K562 (cell line): ENCODE measurements at regions not wholly inside any gene's neighbourhood (a gene's known extent, or its start where the extent isn't known, plus 50 kb on each side); places are given as distances from the start of the nearest gene placed in this dataset.

ENCODE experiments used
- ATAC-seq: fragments of 200-7000 bp; cut with Tn5 transposase; 3 replicates; pipeline ENCODE4 v1.9.1; 2020; ENCODE audit warnings: moderate library complexity
- BruUV-seq: library from RNA; stranded (reverse); fragments of 400-500 nt; replicated peaks from 2 replicates; lab custom pipeline; 2021; lab: Mats Ljungman, UMichigan
- CTCF ChIA-PET: fragments of 300-600 bp; formaldehyde crosslinking; extraction: SDS; loops from one replicate; lab custom pipeline; 2021; ENCODE audit warnings: low intra/inter-chr PET ratio; lab: Yijun Ruan, JAX
- POLR2A ChIA-PET: fragments of 300-600, 350-650 bp; sonication (Branson Sonifier 250); formaldehyde crosslinking; extraction: SDS; loops from one replicate; lab custom pipeline; 2021; ENCODE audit warnings: antibody characterized with exemption, inconsistent platforms; lab: Yijun Ruan, JAX
- DNase-seq, 4 experiments: peaks; one replicate each; pipeline versions ENCODE4 v3.0.0 to v3.0.0-alpha.2; 2011 to 2018; ENCODE audit warnings: low spot score in 3 of 4, mixed read lengths in 3 of 4; ENCODE audit errors: extremely low read depth in 1 of 4
- FAIRE-seq: peaks from 2 replicates; lab custom pipeline; 2011; peaks lifted over from hg19 to GRCh38; lab: Jason Lieb, UNC
- H2AFZ ChIP-seq: 2 replicates; pipeline ENCODE4 v1.6.0; 2011; ENCODE audit warnings: low read depth, low read length, control low read depth, inconsistent platforms
- H3K27ac ChIP-seq: fragments of 200-600 bp; 3 replicates; pipeline ENCODE4 v1.8.0; 2011; ENCODE audit warnings: low read depth, mild to moderate bottlenecking, control low read depth, inconsistent platforms, low read length, moderate library complexity, mixed read lengths; ENCODE audit errors: extremely low read depth
- H3K27me3 ChIP-seq, 2 experiments: fragments of 300-600 bp in 1 of 2; 2 replicates in 1 of 2; 3 replicates in 1 of 2; pipeline versions ENCODE4 v1.6.0 to v1.8.0; 2011; ENCODE audit warnings: inconsistent platforms in 2 of 2, low read length in 2 of 2, mild to moderate bottlenecking in 1 of 2, mixed read lengths in 1 of 2, moderate library complexity in 1 of 2; ENCODE audit not compliant: control insufficient read depth in 2 of 2, insufficient read depth in 2 of 2
- H3K36me3 ChIP-seq: fragments of 300-600 bp; 3 replicates; pipeline ENCODE4 v1.8.0; 2011; ENCODE audit warnings: mild to moderate bottlenecking, low read length, inconsistent platforms; ENCODE audit not compliant: control insufficient read depth, insufficient read depth
- H3K4me1 ChIP-seq, 2 experiments: fragments of 200-600 bp in 1 of 2; replicated peaks in 1 of 2; 2 replicates in 1 of 2; 3 replicates in 1 of 2; pipeline versions ENCODE4 v1.5.1 to v1.8.0; 2011; ENCODE audit warnings: inconsistent platforms in 2 of 2, low read length in 2 of 2, mild to moderate bottlenecking in 1 of 2, mixed read lengths in 1 of 2, moderate library complexity in 1 of 2; ENCODE audit not compliant: control insufficient read depth in 2 of 2, insufficient read depth in 2 of 2
- H3K4me2 ChIP-seq: 2 replicates; pipeline ENCODE4 v1.6.1; 2011; ENCODE audit warnings: low read length, control low read depth, inconsistent platforms, mixed read lengths; ENCODE audit not compliant: insufficient read depth
- H3K4me3 ChIP-seq: fragments of 200-600 bp; sonication (generic), shearing (Covaris generic); 2 replicates; pipeline ENCODE4 v1.5.1; 2016; ENCODE audit warnings: control low read depth, inconsistent platforms
- H3K79me2 ChIP-seq: fragments of 200-600 bp; 3 replicates; pipeline ENCODE4 v1.8.0; 2011; ENCODE audit warnings: low read length, inconsistent platforms; ENCODE audit not compliant: control insufficient read depth, insufficient read depth
- H3K9ac ChIP-seq, 2 experiments: 2 replicates each; pipeline versions ENCODE4 v1.6.0 to v1.6.1; 2011; ENCODE audit warnings: low read depth in 2 of 2, low read length in 2 of 2, control low read depth in 1 of 2, inconsistent platforms in 1 of 2, mild to moderate bottlenecking in 1 of 2, mixed read lengths in 1 of 2; ENCODE audit not compliant: insufficient read depth in 1 of 2
- H3K9me1 ChIP-seq: one replicate; pipeline ENCODE4 v1.6.0; 2011; ENCODE audit warnings: inconsistent platforms, mild to moderate bottlenecking, low read length, moderate library complexity; ENCODE audit not compliant: control insufficient read depth, insufficient read depth
- H3K9me3 ChIP-seq: replicated peaks from 2 replicates; pipeline ENCODE4 v1.5.1; 2011; ENCODE audit warnings: low read depth, low read length, inconsistent platforms; ENCODE audit not compliant: control insufficient read depth, insufficient read depth
- H4K20me1 ChIP-seq: replicated peaks from 2 replicates; pipeline ENCODE4 v1.6.1; 2011; ENCODE audit warnings: low read length, inconsistent platforms, mixed read lengths; ENCODE audit not compliant: control insufficient read depth, insufficient read depth
- POLR2A ChIP-seq: fragments of 450-650 bp; conservative IDR thresholded peaks from 2 replicates; pipeline ENCODE4 v1.6.1; 2016
- SPI1 ChIP-seq: IDR thresholded peaks from 2 replicates; pipeline ENCODE4 v1.6.1; 2011; ENCODE audit warnings: low read depth, low read length, control low read depth, borderline replicate concordance
- ZKSCAN3 ChIP-seq: fragments of 250-450 bp; sonication (Bioruptor Pico); IDR thresholded peaks from 2 replicates; pipeline ENCODE4 v1.4.0; 2020
- ZNF217 ChIP-seq: sonication (generic); formaldehyde crosslinking; IDR thresholded peaks from 2 replicates; pipeline ENCODE4 v1.8.0; 2022; ENCODE audit warnings: mild to moderate bottlenecking, missing genetic modification reagents
- ZNF395 ChIP-seq: fragments of 200-800 bp; sonication (Bioruptor generic); IDR thresholded peaks from 2 replicates; pipeline ENCODE4 v1.6.1; 2017; ENCODE audit warnings: missing genetic modification characterization, missing compliant biosample characterization
- WGBS: fragments of 100-300 bp; shearing (Covaris generic); methylation state at CpG from one replicate; pipeline ENCODE4 v1.1.6; 2016; ENCODE audit warnings: low coverage, mixed read lengths; ENCODE audit not compliant: insufficient coverage; ENCODE audit errors: missing lambda C conversion rate; 5-methylcytosine and 5-hydroxymethylcytosine counted together
- in situ Hi-C: fragments of 300-500 bp; cut with MboI; formaldehyde crosslinking; loops from 4 replicates; pipeline ENCODE4 v1.15.0; 2018; ENCODE audit warnings: inconsistent platforms, mixed read lengths
- intact Hi-C: fragments of 100-400 bp; cut with micrococcal nuclease; formaldehyde crosslinking; loops from 2 replicates; pipeline ENCODE4 v1.14.2; 2022

GRCh38 chr2:12314127-12314760, 402.5 kb upstream of the TRIB2 start:
- Histone ChIP-seq H3K9me3 (no peaks in the 10 kb centered on the region), H3K9me1 (no peaks in the 10 kb centered on the region), H3K9ac (no peak overlapping the region), H3K79me2 (no peaks in the 10 kb centered on the region), H3K27me3 (no peaks in the 10 kb centered on the region), H3K36me3 (peaks cover 11% of the 10 kb centered on the region; the same call in 2 of the 3 replicates), H4K20me1 (no peaks in the 10 kb centered on the region), H3K4me2 (no peak overlapping the region), H3K27ac (no peak overlapping the region), H3K4me1 (peaks cover 3 to 24% of the 10 kb centered on the region in 2 experiments; a peak in 3 of 5 replicates), H3K4me3 (no peak overlapping the region), H2AFZ (no peak overlapping the region)
- in situ Hi-C loops (no loop called here), intact Hi-C loops (no loop called here)
- POLR2A ChIA-PET, result interaction anchor here (0.7 to 1.3 kb wide), 3 partner anchors 20 to 561 kb away, joined by 3 to 4 read pairs (median 4); no protein-coding TSS in a partner anchor
- CTCF ChIA-PET, result no interaction called here
- FAIRE-seq (no peak), DNase-seq (no peak), ATAC-seq (no peak)
- 81% methylated on average over 7 of the region's 8 CpGs for WGBS
- BruUV-seq, result no TSS peak
- TF ChIP-seq ZNF217 (CRISPR knock-in tag), result no peak
- no peak for TF ChIP-seq ZNF395 (CRISPR knock-in tag)
- no peak for TF ChIP-seq POLR2A
- TF ChIP-seq SPI1, result 0 out of 2 replicates have a peak, but pooled peaks have one; percentile 25
- TF ChIP-seq ZKSCAN3, result no peak
